H9 (cell line): ENCODE measurements at regions not wholly inside any gene's neighbourhood (a gene's known extent, or its start where the extent isn't known, plus 50 kb on each side); places are given as distances from the start of the nearest gene placed in this dataset.
"Not testable (repeated sequence)": the region's sequence is repeated elsewhere in the genome, so short reads cannot be mapped to it uniquely, and the experiment has no call there.

Experiments used
- DNase-seq: peaks from one replicate; pipeline ENCODE4 v3.0.0-alpha.2; 2017
- H2AFZ ChIP-seq: one replicate; pipeline ENCODE4 v1.6.1; 2013; ENCODE audit warnings: mild to moderate bottlenecking, low read length, control low read depth, moderate library complexity
- H2AK5ac ChIP-seq: 2 replicates; pipeline ENCODE4 v1.6.1; 2013; ENCODE audit warnings: low read length, control low read depth, mixed read lengths; ENCODE audit not compliant: insufficient read length
- H2BK120ac ChIP-seq: one replicate; pipeline ENCODE4 v1.6.1; 2013; ENCODE audit warnings: low read depth, mild to moderate bottlenecking, low read length, control low read depth, inconsistent platforms; ENCODE audit not compliant: poor library complexity, severe bottlenecking
- H2BK12ac ChIP-seq: 2 replicates; pipeline ENCODE4 v1.6.1; 2013; ENCODE audit warnings: low read length, control low read depth, mixed read lengths, low read depth; ENCODE audit not compliant: insufficient read length
- H2BK15ac ChIP-seq: 2 replicates; pipeline ENCODE4 v1.6.1; 2013; ENCODE audit warnings: low read depth, low read length, control low read depth
- H2BK20ac ChIP-seq: one replicate; pipeline ENCODE4 v1.6.1; 2013; ENCODE audit warnings: low read depth, mild to moderate bottlenecking, low read length, control low read depth, inconsistent platforms; ENCODE audit not compliant: poor library complexity, severe bottlenecking
- H2BK5ac ChIP-seq: 2 replicates; pipeline ENCODE4 v1.6.1; 2013; ENCODE audit warnings: low read length, control low read depth, mixed read lengths; ENCODE audit not compliant: insufficient read length
- H3K14ac ChIP-seq: 2 replicates; pipeline ENCODE4 v1.6.1; 2013; ENCODE audit warnings: low read length, control low read depth; ENCODE audit not compliant: insufficient read depth
- H3K18ac ChIP-seq: 2 replicates; pipeline ENCODE4 v1.6.1; 2013; ENCODE audit warnings: low read depth, mild to moderate bottlenecking, mixed read lengths, low read length, control low read depth; ENCODE audit not compliant: insufficient read length
- H3K23ac ChIP-seq: 2 replicates; pipeline ENCODE4 v1.6.1; 2013; ENCODE audit warnings: low read length, control low read depth, mixed read lengths, low read depth; ENCODE audit not compliant: insufficient read length
- H3K23me2 ChIP-seq: 2 replicates; pipeline ENCODE4 v1.6.1; 2013; ENCODE audit warnings: low read depth, mild to moderate bottlenecking, mixed read lengths, low read length, control low read depth; ENCODE audit not compliant: insufficient read length, poor library complexity, severe bottlenecking
- H3K27ac ChIP-seq: 2 replicates; pipeline ENCODE4 v1.5.1; 2013; ENCODE audit warnings: low read length, control low read depth, mixed read lengths, low read depth; ENCODE audit not compliant: insufficient read length
- H3K27me3 ChIP-seq: 2 replicates; pipeline ENCODE4 v1.6.1; 2013; ENCODE audit warnings: low read length, control low read depth, inconsistent platforms; ENCODE audit not compliant: insufficient read depth
- H3K4ac ChIP-seq: 2 replicates; pipeline ENCODE4 v1.6.1; 2013; ENCODE audit warnings: low read depth, mild to moderate bottlenecking, control low read depth, inconsistent platforms, low read length, moderate library complexity
- H3K4me1 ChIP-seq: 2 replicates; pipeline ENCODE4 v1.6.1; 2013; ENCODE audit warnings: low read length, control low read depth, inconsistent platforms; ENCODE audit not compliant: insufficient read depth
- H3K4me2 ChIP-seq: 2 replicates; pipeline ENCODE4 v1.6.1; 2013; ENCODE audit warnings: low read length, control low read depth, mixed read lengths; ENCODE audit not compliant: insufficient read length, insufficient read depth
- H3K56ac ChIP-seq: 2 replicates; pipeline ENCODE4 v1.6.1; 2013; ENCODE audit warnings: low read depth, mild to moderate bottlenecking, mixed read lengths, low read length, control low read depth; ENCODE audit not compliant: insufficient read length
- H3K79me1 ChIP-seq: 2 replicates; pipeline ENCODE4 v1.6.1; 2013; ENCODE audit warnings: low read depth, mild to moderate bottlenecking, moderate library complexity, low read length, control low read depth, inconsistent platforms; ENCODE audit not compliant: insufficient read depth, poor library complexity, severe bottlenecking
- H3K79me2 ChIP-seq: 2 replicates; pipeline ENCODE4 v1.6.1; 2013; ENCODE audit warnings: low read length, control low read depth, inconsistent platforms; ENCODE audit not compliant: insufficient read depth
- H3K9ac ChIP-seq: 2 replicates; pipeline ENCODE4 v1.6.1; 2013; ENCODE audit warnings: low read length, control low read depth, mixed read lengths; ENCODE audit not compliant: insufficient read length; ENCODE audit errors: extremely low read depth
- H3K9me3 ChIP-seq: one replicate; pipeline ENCODE4 v1.6.1; 2013; ENCODE audit warnings: low read depth, low read length, inconsistent platforms; ENCODE audit not compliant: control insufficient read depth
- H3T11ph ChIP-seq: one replicate; pipeline ENCODE4 v1.6.1; 2013; ENCODE audit warnings: mild to moderate bottlenecking, low read length, control low read depth, inconsistent platforms
- H4K20me1 ChIP-seq: one replicate; pipeline ENCODE4 v1.6.1; 2013; ENCODE audit not compliant: control insufficient read depth, insufficient read length, insufficient read depth
- H4K5ac ChIP-seq: 2 replicates; pipeline ENCODE4 v1.6.1; 2013; ENCODE audit warnings: low read depth, mild to moderate bottlenecking, mixed read lengths, low read length, control low read depth; ENCODE audit not compliant: insufficient read length
- H4K8ac ChIP-seq: replicated peaks from 2 replicates; pipeline ENCODE4 v1.6.1; 2013; ENCODE audit warnings: low read length, control low read depth, mixed read lengths, low read depth; ENCODE audit not compliant: insufficient read length
- H4K91ac ChIP-seq: 2 replicates; pipeline ENCODE4 v1.6.1; 2013; ENCODE audit warnings: low read depth, mild to moderate bottlenecking, moderate library complexity, mixed read lengths, low read length, control low read depth; ENCODE audit not compliant: insufficient read length
- H3K27ac Mint-ChIP-seq, 3 experiments: 2 replicates in 2 of 3; 3 replicates in 1 of 3; pipeline ENCODE4 v1.8.0; 2020 to 2021; ENCODE audit warnings: mixed read lengths in 3 of 3, mild to moderate bottlenecking in 1 of 3, moderate library complexity in 1 of 3
- H3K27me3 Mint-ChIP-seq: 2 replicates; pipeline ENCODE4 v1.8.0; 2021; ENCODE audit warnings: low read depth, mild to moderate bottlenecking, moderate library complexity, mixed read lengths
- H3K36me3 Mint-ChIP-seq, 3 experiments: 2 replicates in 2 of 3; 3 replicates in 1 of 3; pipeline ENCODE4 v1.8.0; 2020 to 2021; ENCODE audit warnings: low read depth in 3 of 3, mixed read lengths in 3 of 3; ENCODE audit not compliant: insufficient read depth in 1 of 3
- H3K4me1 Mint-ChIP-seq, 2 experiments: 2 replicates each; pipeline ENCODE4 v1.8.0; 2020; ENCODE audit warnings: mixed read lengths in 2 of 2
- H3K4me3 Mint-ChIP-seq, 2 experiments: 2 replicates in 1 of 2; 3 replicates in 1 of 2; pipeline ENCODE4 v1.8.0; 2020 to 2021; ENCODE audit warnings: mild to moderate bottlenecking in 2 of 2, mixed read lengths in 2 of 2, moderate library complexity in 1 of 2
- H3K9me3 Mint-ChIP-seq, 2 experiments: 2 replicates in 1 of 2; 3 replicates in 1 of 2; pipeline ENCODE4 v1.8.0; 2020; ENCODE audit warnings: mild to moderate bottlenecking in 2 of 2, mixed read lengths in 2 of 2, moderate library complexity in 1 of 2
- WGBS: extraction: QIAGEN DNeasy Blood & Tissue Kit; methylation state at CpG from one replicate; pipeline ENCODE4 v1.1.7; 2013; ENCODE audit warnings: missing lambda C conversion rate, low lambda C conversion rate, mixed read lengths; ENCODE audit not compliant: insufficient read length; ENCODE audit errors: extremely low coverage; 5-methylcytosine and 5-hydroxymethylcytosine counted together
- TF ChIP-seq, protein P1 (sequence below): fragments of 200-600 bp; sonication (generic); conservative IDR thresholded peaks from 3 replicates; pipeline ENCODE4 v1.8.0; 2021; ENCODE audit warnings: antibody characterized with exemption, mild to moderate bottlenecking

DNA sequence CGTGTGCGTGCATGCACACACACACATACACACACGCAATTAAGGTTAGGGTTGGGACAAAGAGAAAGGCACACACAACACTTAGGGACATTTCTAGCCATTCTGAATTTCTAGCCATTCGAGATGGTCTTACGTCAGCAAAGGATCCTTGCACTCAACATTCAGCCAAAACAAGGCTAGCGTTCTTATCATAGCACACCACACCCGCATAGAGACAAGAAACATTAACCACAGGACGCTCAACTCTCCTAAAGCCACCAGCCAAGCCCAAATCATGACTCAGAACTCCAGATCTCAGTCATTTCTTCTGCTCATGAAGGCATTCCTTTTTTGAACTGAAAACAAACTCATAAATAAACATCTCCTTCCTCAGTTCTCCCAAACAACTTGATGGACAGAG, 106.8 kb downstream of the LMO4 start:
- Histone ChIP-seq H3K27me3 (no peaks in the 10 kb centered on the region), H3K27ac (no peak overlapping the region)

DNA sequence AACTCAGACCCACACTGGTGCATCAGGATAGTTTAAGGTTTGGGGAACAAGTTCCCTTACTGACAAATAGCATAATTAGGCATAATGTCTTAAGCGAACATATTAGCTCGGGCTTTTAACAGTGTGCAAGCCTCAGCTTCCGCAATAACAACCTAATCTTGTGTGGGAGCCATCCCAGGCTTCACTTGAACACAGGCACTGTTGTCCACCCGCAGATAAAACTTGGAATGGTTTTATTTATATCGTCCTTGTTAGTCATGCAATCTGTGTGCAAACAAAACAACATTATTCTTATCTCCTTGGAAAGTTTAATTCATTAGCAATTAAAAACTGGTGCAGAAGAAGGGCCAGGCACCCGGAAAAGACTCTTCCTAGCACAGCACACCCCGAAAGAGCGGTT, 107.4 kb downstream of the LMO4 start:
- not testable (repeated sequence) for H2AK5ac ChIP-seq, H2BK5ac ChIP-seq, H3K18ac ChIP-seq, H3K27me3 Mint-ChIP-seq, H3K4ac ChIP-seq, H3K23me2 ChIP-seq, H3K27ac ChIP-seq, H3K79me1 ChIP-seq, H4K8ac ChIP-seq, H3K14ac ChIP-seq, H3K4me2 ChIP-seq, H4K20me1 ChIP-seq, H3K36me3 Mint-ChIP-seq, H3K4me1 ChIP-seq, H2BK12ac ChIP-seq, H3T11ph ChIP-seq, H3K27me3 ChIP-seq, H3K27ac Mint-ChIP-seq, H4K5ac ChIP-seq, H3K9me3 ChIP-seq, H2BK20ac ChIP-seq, H3K9ac ChIP-seq, H3K9me3 Mint-ChIP-seq, H3K56ac ChIP-seq, H2AFZ ChIP-seq, H2BK15ac ChIP-seq, DNase-seq, H4K91ac ChIP-seq, H3K79me2 ChIP-seq, H3K4me3 Mint-ChIP-seq, H2BK120ac ChIP-seq, H3K23ac ChIP-seq
- peaks cover 27 to 36% of the 10 kb centered on the region in 2 experiments for H3K4me1 Mint-ChIP-seq
- no CpG with 5 or more reads among the region's 8 CpGs for WGBS

More for the DNA sequence above, 106.8 kb downstream of the LMO4 start:
- Mint-ChIP-seq H3K36me3 (peaks cover 2 to 8% (median 6%) of the 10 kb centered on the region in 3 experiments; a peak in 4 of 7 replicates), H3K27ac (no peak overlapping the region), H3K9me3 (peaks cover 3 to 4% of the 10 kb centered on the region in 2 experiments; a peak in 2 of 5 replicates), H3K27me3 (no peaks in the 10 kb centered on the region), H3K4me3 (no peak overlapping the region), H3K4me1 (peaks cover 27 to 36% of the 10 kb centered on the region in 2 experiments)
- no peak overlapping the region for H2BK12ac ChIP-seq
- H3K9me3 ChIP-seq = no peaks in the 10 kb centered on the region
- H3K4me2 ChIP-seq = no peak overlapping the region
- no peak overlapping the region for H3K4ac ChIP-seq
- H3K4me1 ChIP-seq = no peaks in the 10 kb centered on the region; the same call in 1 of the 2 replicates
- TF ChIP-seq, protein P1, sequence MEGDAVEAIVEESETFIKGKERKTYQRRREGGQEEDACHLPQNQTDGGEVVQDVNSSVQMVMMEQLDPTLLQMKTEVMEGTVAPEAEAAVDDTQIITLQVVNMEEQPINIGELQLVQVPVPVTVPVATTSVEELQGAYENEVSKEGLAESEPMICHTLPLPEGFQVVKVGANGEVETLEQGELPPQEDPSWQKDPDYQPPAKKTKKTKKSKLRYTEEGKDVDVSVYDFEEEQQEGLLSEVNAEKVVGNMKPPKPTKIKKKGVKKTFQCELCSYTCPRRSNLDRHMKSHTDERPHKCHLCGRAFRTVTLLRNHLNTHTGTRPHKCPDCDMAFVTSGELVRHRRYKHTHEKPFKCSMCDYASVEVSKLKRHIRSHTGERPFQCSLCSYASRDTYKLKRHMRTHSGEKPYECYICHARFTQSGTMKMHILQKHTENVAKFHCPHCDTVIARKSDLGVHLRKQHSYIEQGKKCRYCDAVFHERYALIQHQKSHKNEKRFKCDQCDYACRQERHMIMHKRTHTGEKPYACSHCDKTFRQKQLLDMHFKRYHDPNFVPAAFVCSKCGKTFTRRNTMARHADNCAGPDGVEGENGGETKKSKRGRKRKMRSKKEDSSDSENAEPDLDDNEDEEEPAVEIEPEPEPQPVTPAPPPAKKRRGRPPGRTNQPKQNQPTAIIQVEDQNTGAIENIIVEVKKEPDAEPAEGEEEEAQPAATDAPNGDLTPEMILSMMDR = no peak
- DNase-seq = no peak
- H2BK5ac ChIP-seq = no peak overlapping the region
- H3K14ac ChIP-seq = no peak overlapping the region
- H4K91ac ChIP-seq = no peak overlapping the region
- H3T11ph ChIP-seq = no peak overlapping the region
- H3K9ac ChIP-seq = no peak overlapping the region
- H2AK5ac ChIP-seq = no peak overlapping the region
- no peak overlapping the region for H2AFZ ChIP-seq
- H3K23ac ChIP-seq = no peak overlapping the region
- no peaks in the 10 kb centered on the region for H3K79me1 ChIP-seq
- no peak overlapping the region for H3K56ac ChIP-seq
- no peak overlapping the region for H4K8ac ChIP-seq
- H3K18ac ChIP-seq = no peak overlapping the region
- H3K23me2 ChIP-seq = no peaks in the 10 kb centered on the region
- H2BK15ac ChIP-seq = no peak overlapping the region
- no peak overlapping the region for H2BK120ac ChIP-seq
- no peak overlapping the region for H4K5ac ChIP-seq
- H2BK20ac ChIP-seq = no peak overlapping the region
- H4K20me1 ChIP-seq = no peaks in the 10 kb centered on the region
- WGBS = no CpG with 5 or more reads among the region's 8 CpGs
- no peaks in the 10 kb centered on the region for H3K79me2 ChIP-seq
